ENCODE measurements at regions not wholly inside any gene's neighbourhood (a gene's known extent, or its start where the extent isn't known, plus 50 kb on each side); places are given as distances from the start of the nearest gene placed in this dataset.

GRCh38 chr16:79725051-79725450, 124.5 kb upstream of the MAF start:
- TF ChIP-seq CTCF (IDR thresholded peaks at IDR 0.05) (no peak), POLR2A (IDR thresholded peaks at IDR 0.05) (no peak)

All from Peyer's patch (tissue), 4 donors.